WTC11 (cell line): ENCODE measurements at regions not wholly inside any gene's neighbourhood (a gene's known extent, or its start where the extent isn't known, plus 50 kb on each side); places are given as distances from the start of the nearest gene placed in this dataset.

ENCODE experiments used
- CTCF ChIP-seq: fragments of 200-600 bp; IDR thresholded peaks from 2 replicates; pipeline ENCODE4 v1.8.0; 2022; ENCODE audit warnings: antibody characterized with exemption
- ESRRA ChIP-seq: sonication (generic); formaldehyde crosslinking; IDR thresholded peaks from 2 replicates; pipeline ENCODE4 v1.8.1; 2022; ENCODE audit warnings: mild to moderate bottlenecking, missing genetic modification reagents, borderline replicate concordance
- MLX ChIP-seq: sonication (generic); formaldehyde crosslinking; IDR thresholded peaks from 2 replicates; pipeline ENCODE4 v1.8.1; 2023; ENCODE audit warnings: mild to moderate bottlenecking, missing genetic modification reagents, moderate library complexity
- NR1H2 ChIP-seq: sonication (generic); formaldehyde crosslinking; IDR thresholded peaks from 2 replicates; pipeline ENCODE4 v1.9.0; 2021; ENCODE audit warnings: mild to moderate bottlenecking, moderate library complexity, missing genetic modification reagents
- NR3C1 ChIP-seq: sonication (generic); formaldehyde crosslinking; conservative IDR thresholded peaks from 2 replicates; pipeline ENCODE4 v1.8.1; 2023; ENCODE audit warnings: low read depth, mild to moderate bottlenecking, missing genetic modification reagents
- ZNF317 ChIP-seq: sonication (generic); formaldehyde crosslinking; IDR thresholded peaks from 2 replicates; pipeline ENCODE4 v1.8.1; 2023; ENCODE audit warnings: low read depth, mild to moderate bottlenecking, moderate library complexity, missing genetic modification reagents, borderline replicate concordance

- TF ChIP-seq NR1H2 (CRISPR knock-in tag), result no peak
- TF ChIP-seq ESRRA (CRISPR knock-in tag), result no peak
- TF ChIP-seq CTCF, result no peak
- no peak for TF ChIP-seq NR3C1 (CRISPR knock-in tag)
- TF ChIP-seq MLX (CRISPR knock-in tag), result no peak
- TF ChIP-seq ZNF317 (CRISPR knock-in tag), result no peak
Observed at GRCh38 chr11:106424111-106424510, 346.6 kb downstream of the AASDHPPT start.
